ENCODE measurements at regions not wholly inside any gene's neighbourhood (a gene's known extent, or its start where the extent isn't known, plus 50 kb on each side); places are given as distances from the start of the nearest gene placed in this dataset.

- H3K27me3 ChIP-seq, result no peaks in the 10 kb centered on the region
- intact Hi-C loops (cut with DNase I), result no loop called here
- peaks cover 7% of the 10 kb centered on the region for H3K4me1 ChIP-seq
- H3K4me3 ChIP-seq, result no peak overlapping the region
- H3K9ac ChIP-seq (ENCODE audit: low read depth in 2 of 2, low read length in 2 of 2), result no peak overlapping the region
- H3K27ac ChIP-seq, result no peak overlapping the region
- TF ChIP-seq CTCF (IDR thresholded peaks at IDR 0.05), result no peak
- no peaks in the 10 kb centered on the region for H3K9me3 ChIP-seq
- no peak for DNase-seq
- H3K36me3 ChIP-seq, result no peaks in the 10 kb centered on the region
These were observed 194.4 kb upstream of the BTG1 start for GRCh38 chr12:92340003-92340402.

GRCh38 chr12:92339198-92339821, 193.7 kb upstream of the BTG1 start:
- TF ChIP-seq CTCF (IDR thresholded peaks at IDR 0.05), result no peak
- H3K27ac ChIP-seq, result no peak overlapping the region
- H3K9me3 ChIP-seq, result no peaks in the 10 kb centered on the region
- no peak overlapping the region for H3K4me3 ChIP-seq
- H3K4me1 ChIP-seq, result peaks cover 7% of the 10 kb centered on the region
- intact Hi-C loops (cut with DNase I), result no loop called here
- DNase-seq, result no peak
- no peak overlapping the region for H3K9ac ChIP-seq (ENCODE audit: low read depth in 2 of 2, low read length in 2 of 2)
- no peaks in the 10 kb centered on the region for H3K36me3 ChIP-seq
- H3K27me3 ChIP-seq, result no peaks in the 10 kb centered on the region

GRCh38 chr12:92338671-92339070, 193.0 kb upstream of the BTG1 start:
- intact Hi-C loops (cut with DNase I), result no loop called here
- no peak for TF ChIP-seq CTCF (IDR thresholded peaks at IDR 0.05)

GRCh38 chr12:92338102-92338501, 192.5 kb upstream of the BTG1 start:
- no peaks in the 10 kb centered on the region for H3K36me3 ChIP-seq
- intact Hi-C loops (cut with DNase I), result no loop called here
- no peak for TF ChIP-seq CTCF (IDR thresholded peaks at IDR 0.05)
- no peaks in the 10 kb centered on the region for H3K27me3 ChIP-seq
- H3K27ac ChIP-seq, result no peak overlapping the region
- no peak for DNase-seq
- no peaks in the 10 kb centered on the region for H3K9me3 ChIP-seq
- H3K4me1 ChIP-seq, result peaks cover 7% of the 10 kb centered on the region
- H3K9ac ChIP-seq (ENCODE audit: low read depth in 2 of 2, low read length in 2 of 2), result no peak overlapping the region
- H3K4me3 ChIP-seq, result no peak overlapping the region

More at GRCh38 chr12:92338671-92339070, 193.0 kb upstream of the BTG1 start:
- H3K9ac ChIP-seq (ENCODE audit: low read depth in 2 of 2, low read length in 2 of 2), result no peak overlapping the region
- H3K4me1 ChIP-seq, result peaks cover 7% of the 10 kb centered on the region
- no peak overlapping the region for H3K27ac ChIP-seq
- H3K27me3 ChIP-seq, result no peaks in the 10 kb centered on the region
- DNase-seq, result no peak
- H3K36me3 ChIP-seq, result no peaks in the 10 kb centered on the region
- H3K9me3 ChIP-seq, result no peaks in the 10 kb centered on the region
- H3K4me3 ChIP-seq, result no peak overlapping the region

GRCh38 chr12:92337128-92337527, 191.5 kb upstream of the BTG1 start:
- Histone ChIP-seq H3K27ac (no peak overlapping the region), H3K9ac (ENCODE audit: low read depth in 2 of 2, low read length in 2 of 2) (no peak overlapping the region), H3K4me3 (no peak overlapping the region), H3K27me3 (no peaks in the 10 kb centered on the region), H3K9me3 (no peaks in the 10 kb centered on the region), H3K4me1 (peaks cover 7% of the 10 kb centered on the region), H3K36me3 (no peaks in the 10 kb centered on the region)
- TF ChIP-seq CTCF (IDR thresholded peaks at IDR 0.05), result no peak
- DNase-seq, result no peak
- intact Hi-C loops (cut with DNase I), result no loop called here

Data from colonic mucosa (tissue), 4 donors.